HCT116 (cell line): ENCODE measurements at regions not wholly inside any gene's neighbourhood (a gene's known extent, or its start where the extent isn't known, plus 50 kb on each side); places are given as distances from the start of the nearest gene placed in this dataset.

Source experiments
- EZH2 ChIP-seq: fragments of 200-600 bp; sonication (generic); IDR thresholded peaks from 2 replicates; pipeline ENCODE4 v1.6.1; 2017; ENCODE audit warnings: antibody characterized with exemption, mixed run types
- MAX ChIP-seq: IDR thresholded peaks from 2 replicates; pipeline ENCODE4 v1.6.1; 2012
- POLR2AphosphoS5 ChIP-seq: IDR thresholded peaks from 2 replicates; pipeline ENCODE4 v1.6.1; 2011; ENCODE audit warnings: mild to moderate bottlenecking, low read depth, low read length, moderate library complexity
- SRF ChIP-seq: IDR thresholded peaks from 2 replicates; pipeline ENCODE4 v1.6.1; 2012; ENCODE audit warnings: low read depth

DNA sequence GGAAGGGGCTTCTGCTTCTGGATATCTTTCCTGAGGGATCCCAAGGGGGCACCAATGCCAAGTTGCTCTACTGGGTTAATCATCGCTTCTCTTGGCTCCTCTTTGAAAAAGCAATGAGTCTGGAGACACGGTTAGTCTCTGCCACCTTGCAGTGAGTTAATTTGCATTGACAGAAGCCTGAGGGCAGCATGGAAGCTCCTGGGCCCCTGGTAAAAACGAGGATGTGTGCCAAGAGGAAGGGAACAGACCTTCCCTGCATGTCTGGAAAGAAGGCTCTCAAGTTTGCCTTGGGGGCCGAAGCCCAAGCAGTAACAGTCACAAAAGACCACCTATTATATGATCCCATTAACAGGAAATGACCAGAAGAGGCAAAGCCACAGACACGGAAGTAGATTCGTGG is 86.7 kb downstream of the IRX5 start:
- TF ChIP-seq SRF (no peak), MAX (no peak), EZH2 (no peak), POLR2AphosphoS5 (no peak)
